ENCODE measurements at regions not wholly inside any gene's neighbourhood (a gene's known extent, or its start where the extent isn't known, plus 50 kb on each side); places are given as distances from the start of the nearest gene placed in this dataset.

GRCh38 chr21:28269173-28269572, 723.5 kb downstream of the LTN1 start:
- TF ChIP-seq, protein P1, sequence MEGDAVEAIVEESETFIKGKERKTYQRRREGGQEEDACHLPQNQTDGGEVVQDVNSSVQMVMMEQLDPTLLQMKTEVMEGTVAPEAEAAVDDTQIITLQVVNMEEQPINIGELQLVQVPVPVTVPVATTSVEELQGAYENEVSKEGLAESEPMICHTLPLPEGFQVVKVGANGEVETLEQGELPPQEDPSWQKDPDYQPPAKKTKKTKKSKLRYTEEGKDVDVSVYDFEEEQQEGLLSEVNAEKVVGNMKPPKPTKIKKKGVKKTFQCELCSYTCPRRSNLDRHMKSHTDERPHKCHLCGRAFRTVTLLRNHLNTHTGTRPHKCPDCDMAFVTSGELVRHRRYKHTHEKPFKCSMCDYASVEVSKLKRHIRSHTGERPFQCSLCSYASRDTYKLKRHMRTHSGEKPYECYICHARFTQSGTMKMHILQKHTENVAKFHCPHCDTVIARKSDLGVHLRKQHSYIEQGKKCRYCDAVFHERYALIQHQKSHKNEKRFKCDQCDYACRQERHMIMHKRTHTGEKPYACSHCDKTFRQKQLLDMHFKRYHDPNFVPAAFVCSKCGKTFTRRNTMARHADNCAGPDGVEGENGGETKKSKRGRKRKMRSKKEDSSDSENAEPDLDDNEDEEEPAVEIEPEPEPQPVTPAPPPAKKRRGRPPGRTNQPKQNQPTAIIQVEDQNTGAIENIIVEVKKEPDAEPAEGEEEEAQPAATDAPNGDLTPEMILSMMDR (IDR thresholded peaks at IDR 0.05; ENCODE audit: insufficient read depth, low read depth, low read length, missing control alignments) = no peak
- DNase-seq (ENCODE audit: low read depth) = no peak

DNA sequence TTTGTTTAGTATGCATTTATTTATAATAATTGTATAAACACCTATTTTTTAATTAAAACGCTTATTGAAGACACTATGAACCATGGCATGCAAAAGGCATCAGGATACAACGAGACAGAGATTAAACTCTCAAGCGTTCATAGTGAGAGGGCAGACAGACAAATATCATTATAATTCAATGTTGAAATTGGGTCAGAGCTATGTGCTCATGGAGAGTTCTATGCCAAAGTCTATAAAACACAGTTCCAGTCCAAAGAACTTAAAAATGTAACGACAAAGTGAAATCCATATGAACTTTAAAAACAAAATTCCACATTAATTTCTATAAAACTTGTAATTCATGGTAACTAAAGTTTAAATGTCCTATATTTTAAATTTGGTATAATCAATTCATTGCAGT, 724.0 kb downstream of the LTN1 start:
- no peak for DNase-seq (ENCODE audit: low read depth)
- no peak overlapping the region for H3K4me3 ChIP-seq (ENCODE audit: low read length)
- TF ChIP-seq, protein P1 (IDR thresholded peaks at IDR 0.05; ENCODE audit: insufficient read depth, low read depth, low read length, missing control alignments) = no peak

More at GRCh38 chr21:28269173-28269572, 723.5 kb downstream of the LTN1 start:
- H3K4me3 ChIP-seq (ENCODE audit: low read length) = no peak overlapping the region

DNA sequence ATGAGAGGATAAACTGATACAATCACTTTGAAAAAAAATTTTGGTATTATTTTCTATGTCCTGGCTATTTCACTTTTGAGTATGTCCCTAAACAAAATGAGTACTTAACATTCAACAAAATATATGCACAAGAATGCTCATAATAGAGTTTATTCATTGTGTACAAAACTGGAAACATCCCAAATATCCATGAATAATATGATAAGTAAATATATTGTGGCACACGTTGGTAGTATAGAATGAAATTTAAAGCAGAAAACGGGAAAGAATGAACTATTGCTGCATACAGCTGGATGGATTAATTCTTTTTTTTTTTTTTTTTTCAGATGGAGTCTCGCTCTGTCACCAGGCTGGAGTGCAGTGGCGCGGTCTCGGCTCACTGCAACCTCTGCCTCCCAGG, 725.2 kb downstream of the LTN1 start:
- TF ChIP-seq, protein P1 (IDR thresholded peaks at IDR 0.05; ENCODE audit: insufficient read depth, low read depth, low read length, missing control alignments) = no peak
- H3K4me3 ChIP-seq (ENCODE audit: low read length) = no peak overlapping the region
- no peak for DNase-seq (ENCODE audit: low read depth)

DNA sequence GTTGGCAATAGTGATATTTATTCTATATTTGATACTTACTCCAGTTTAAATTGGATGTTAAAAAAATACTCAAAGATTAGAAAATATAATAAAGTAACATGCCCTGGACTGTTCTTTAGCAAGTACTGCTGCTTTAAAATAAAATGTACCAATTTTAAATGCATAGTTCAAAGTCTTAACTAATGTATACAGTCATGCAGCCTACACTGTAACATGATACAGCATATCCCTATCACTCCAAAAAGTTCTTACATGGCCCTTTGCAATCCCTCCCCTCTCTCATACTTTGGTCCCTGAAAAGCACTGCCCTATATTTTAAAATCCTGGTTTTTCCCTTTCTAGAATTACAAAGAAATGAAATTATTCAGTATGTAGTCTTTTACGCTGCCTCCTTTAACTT, 726.6 kb downstream of the LTN1 start:
- TF ChIP-seq, protein P1 (IDR thresholded peaks at IDR 0.05; ENCODE audit: insufficient read depth, low read depth, low read length, missing control alignments) = no peak
- H3K4me3 ChIP-seq (ENCODE audit: low read length) = no peak overlapping the region
- DNase-seq (ENCODE audit: low read depth) = no peak

DNA sequence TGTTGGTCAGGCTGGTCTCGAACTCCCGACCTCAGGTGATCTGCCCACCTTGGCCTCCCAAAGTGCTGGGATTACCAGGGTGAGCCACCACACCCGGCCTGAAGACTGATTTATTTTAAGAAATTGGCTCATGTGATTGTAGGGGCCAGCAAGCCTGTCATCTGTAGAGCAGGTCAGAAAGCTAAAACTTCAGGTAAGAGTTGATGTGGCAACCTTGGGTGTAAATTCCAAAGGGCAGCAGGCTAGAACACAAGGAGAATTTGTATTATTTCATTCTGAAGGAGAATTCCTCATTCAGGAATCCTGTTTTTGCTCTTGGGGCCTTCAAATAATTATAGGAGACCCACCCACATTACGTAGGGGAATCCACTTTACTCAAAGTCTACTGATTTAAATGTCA, 728.7 kb downstream of the LTN1 start:
- H3K4me3 ChIP-seq (ENCODE audit: low read length) = no peak overlapping the region
- DNase-seq (ENCODE audit: low read depth) = no peak
- TF ChIP-seq, protein P1 (IDR thresholded peaks at IDR 0.05; ENCODE audit: insufficient read depth, low read depth, low read length, missing control alignments) = no peak

GRCh38 chr21:28261298-28261697, 731.4 kb downstream of the LTN1 start:
- no peak overlapping the region for H3K4me3 ChIP-seq (ENCODE audit: low read length)
- DNase-seq (ENCODE audit: low read depth) = no peak
- TF ChIP-seq, protein P1 (IDR thresholded peaks at IDR 0.05; ENCODE audit: insufficient read depth, low read depth, low read length, missing control alignments) = no peak

GRCh38 chr21:28257276-28257675, 735.4 kb downstream of the LTN1 start:
- TF ChIP-seq, protein P1 (IDR thresholded peaks at IDR 0.05; ENCODE audit: insufficient read depth, low read depth, low read length, missing control alignments) = no peak
- no peak overlapping the region for H3K4me3 ChIP-seq (ENCODE audit: low read length)
- no peak for DNase-seq (ENCODE audit: low read depth)
